ENCODE measurements at regions not wholly inside any gene's neighbourhood (a gene's known extent, or its start where the extent isn't known, plus 50 kb on each side); places are given as distances from the start of the nearest gene placed in this dataset.
A peak's percentile ranks its signal among the peaks of the same experiment; 100 is the strongest.

- Histone ChIP-seq H3K79me2 (ENCODE audit: control insufficient read depth in 1 of 2, insufficient read depth in 2 of 2, low read length in 2 of 2) (no peaks in the 10 kb centered on the region), H3K23me2 (ENCODE audit: low read depth, low read length) (no peaks in the 10 kb centered on the region), H3K36me3 (ENCODE audit: control insufficient read depth in 2 of 4, insufficient read depth in 4 of 4, low read length in 3 of 4) (no peaks in the 10 kb centered on the region), H4K20me1 (replicated peaks in 1 of 2; ENCODE audit: control insufficient read depth in 1 of 2, insufficient read depth in 2 of 2, low read length in 2 of 2) (no peaks in the 10 kb centered on the region), H3K79me1 (ENCODE audit: low read depth, low read length) (no peaks in the 10 kb centered on the region), H4K5ac (ENCODE audit: insufficient read length, low read depth, low read length) (no peak overlapping the region), H2BK20ac (ENCODE audit: low read length) (no peak overlapping the region), H3K4ac (replicated peaks; ENCODE audit: insufficient read length, low read depth, low read length) (no peak overlapping the region), H3K14ac (ENCODE audit: insufficient read length) (no peak overlapping the region), H3K27me3 (replicated peaks in 1 of 4; ENCODE audit: control insufficient read depth in 3 of 4, extremely low read depth in 1 of 4, insufficient read depth in 3 of 4, low read length in 3 of 4) (peaks cover 0 to 4% (median 3%) of the 10 kb centered on the region in 4 experiments; a peak in 4 of 7 replicates), H3K23ac (ENCODE audit: insufficient read length) (no peak overlapping the region), H2AK5ac (ENCODE audit: low read depth, low read length) (no peak overlapping the region), H2BK12ac (ENCODE audit: low read depth, low read length) (no peak overlapping the region), H3K9ac (replicated peaks in 1 of 4; ENCODE audit: extremely low read depth in 1 of 4, low read depth in 3 of 4, low read length in 3 of 4) (no peak overlapping the region), H3K4me1 (replicated peaks in 1 of 4; ENCODE audit: control insufficient read depth in 3 of 4, insufficient read depth in 4 of 4, low read length in 3 of 4) (peaks cover 0 to 11% (median 3%) of the 10 kb centered on the region in 4 experiments; a peak in 6 of 7 replicates), H3K4me2 (ENCODE audit: insufficient read depth in 1 of 2, low read depth in 2 of 2, low read length in 2 of 2) (no peak overlapping the region), H2BK15ac (ENCODE audit: low read length) (no peak overlapping the region), H3K27ac (ENCODE audit: low read depth, low read length) (no peak overlapping the region), H4K8ac (ENCODE audit: extremely low read depth, insufficient read depth, low read length) (no peak overlapping the region), H3K56ac (replicated peaks; ENCODE audit: insufficient read length, low read depth, low read length) (no peak overlapping the region), H2AFZ (ENCODE audit: low read length) (no peak overlapping the region), H3K4me3 (ENCODE audit: extremely low read depth in 1 of 4, insufficient read depth in 2 of 4, low read depth in 3 of 4, low read length in 4 of 4) (no peak overlapping the region), H2BK120ac (replicated peaks; ENCODE audit: low read depth, low read length) (no peak overlapping the region), H3K18ac (ENCODE audit: extremely low read depth, low read length) (no peak overlapping the region; the same call in 1 of the 2 replicates), H4K91ac (replicated peaks; ENCODE audit: insufficient read length, low read length) (no peak overlapping the region), H3K9me3 (ENCODE audit: insufficient read depth in 2 of 2, low read depth in 1 of 2, low read length in 1 of 2) (no peaks in the 10 kb centered on the region), H2BK5ac (ENCODE audit: low read depth, low read length) (no peak overlapping the region)
- ChIA-PET POLR2A (ENCODE audit: partially characterized antibody) (no interaction called here), CTCF (ENCODE audit: partially characterized antibody) (interaction anchor here (0.9 to 1.4 kb wide), 5 partner anchors 11 to 307 kb away, joined by 3 to 4 read pairs (median 4); no protein-coding TSS in a partner anchor)
- WGBS, 2 experiments (ENCODE audit: extremely low coverage in 1 of 2, insufficient coverage in 1 of 2, insufficient read length in 1 of 2, insufficient replicate concordance in 2 of 2, low coverage in 1 of 2, low lambda C conversion rate in 2 of 2, missing lambda C conversion rate in 1 of 2): 93% methylated on average over 18 of the region's 18 CpGs; no CpG with 5 or more reads in 1 of the 2 experiments
- FAIRE-seq (no peak), DNase-seq (ENCODE audit: low read depth in 1 of 2, low spot score in 2 of 2) (peak in 1 of 2 experiments; percentile 38)
- TF ChIP-seq KDM5A (IDR thresholded peaks at IDR 0.05; ENCODE audit: low read length) (no peak), SP1 (IDR thresholded peaks at IDR 0.05; ENCODE audit: low read depth, low read length) (no peak), CHD1 (IDR thresholded peaks at IDR 0.05; ENCODE audit: low read depth, low read length) (no peak), CHD2 (IDR thresholded peaks at IDR 0.05; ENCODE audit: low read length) (no peak), SIRT6 (IDR thresholded peaks at IDR 0.05; ENCODE audit: low read length) (no peak), ATF3 (IDR thresholded peaks at IDR 0.05; ENCODE audit: insufficient read depth, low read depth, low read length) (no peak), POLR2AphosphoS5 (IDR thresholded peaks at IDR 0.05; ENCODE audit: low read depth, low read length) (no peak), SAP30 (IDR thresholded peaks at IDR 0.05; ENCODE audit: insufficient read depth, insufficient replicate concordance, low read length) (no peak), E2F6 (IDR thresholded peaks at IDR 0.05) (no peak), CTBP2 (IDR thresholded peaks at IDR 0.05; ENCODE audit: borderline replicate concordance, insufficient read depth, insufficient read length, low read length) (no peak), TBP (IDR thresholded peaks at IDR 0.05; ENCODE audit: low read depth, low read length) (no peak), ASH2L (IDR thresholded peaks at IDR 0.05; ENCODE audit: low read length) (no peak), TEAD4 (IDR thresholded peaks at IDR 0.05; ENCODE audit: low read depth, low read length) (no peak), SIN3A (conservative IDR thresholded peaks at IDR 0.05 in 1 of 2, IDR thresholded peaks at IDR 0.05 in 1 of 2; ENCODE audit: low read depth in 1 of 2, low read length in 2 of 2) (no peak)
Observed at GRCh38 chr20:57838670-57839151, 128.9 kb upstream of the PMEPA1 start.

Data from H1 (cell line).